ENCODE measurements at regions not wholly inside any gene's neighbourhood (a gene's known extent, or its start where the extent isn't known, plus 50 kb on each side); places are given as distances from the start of the nearest gene placed in this dataset.

DNA sequence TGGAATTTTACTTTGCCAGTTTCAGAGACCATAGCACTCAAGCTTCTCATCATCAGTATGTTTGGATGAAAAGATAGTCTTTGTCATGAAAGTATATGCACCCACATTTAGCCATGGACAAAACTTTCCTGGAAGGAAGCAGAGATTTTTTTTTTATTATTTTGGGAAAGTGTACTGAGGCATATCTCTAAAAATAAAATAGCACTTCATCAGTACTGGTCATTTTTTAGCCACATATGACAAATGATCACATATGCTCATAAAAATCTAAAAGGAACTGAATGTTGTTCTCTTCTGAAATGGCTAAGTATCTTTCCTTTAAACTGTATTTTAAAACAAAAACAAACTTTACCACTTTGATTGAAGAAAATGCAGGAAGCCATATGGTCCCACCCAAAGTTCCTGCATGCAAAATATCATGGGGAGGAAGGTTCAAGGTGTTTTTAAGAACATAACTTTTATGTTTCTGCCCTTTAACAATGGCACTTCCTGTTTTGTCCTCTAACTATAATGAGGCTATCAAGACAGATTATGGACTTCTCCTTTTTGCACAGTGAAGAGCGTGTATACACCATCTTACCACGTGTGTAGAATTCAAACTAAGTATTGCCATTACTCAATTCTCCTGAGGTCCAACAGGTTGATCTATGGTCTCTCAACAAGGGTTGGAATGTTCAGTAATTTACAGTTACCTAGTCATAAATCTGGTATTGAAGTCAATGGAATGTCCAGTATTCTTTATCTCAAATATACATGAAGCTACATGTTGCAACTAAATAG lies 77.1 kb upstream of the SLC39A10 start:
- TF ChIP-seq CTCF (conservative IDR thresholded peaks at IDR 0.05; ENCODE audit: low read length) (no peak), EZH2phosphoT487 (IDR thresholded peaks at IDR 0.05; ENCODE audit: borderline replicate concordance) (no peak)
